ENCODE measurements at regions not wholly inside any gene's neighbourhood (a gene's known extent, or its start where the extent isn't known, plus 50 kb on each side); places are given as distances from the start of the nearest gene placed in this dataset.

DNA sequence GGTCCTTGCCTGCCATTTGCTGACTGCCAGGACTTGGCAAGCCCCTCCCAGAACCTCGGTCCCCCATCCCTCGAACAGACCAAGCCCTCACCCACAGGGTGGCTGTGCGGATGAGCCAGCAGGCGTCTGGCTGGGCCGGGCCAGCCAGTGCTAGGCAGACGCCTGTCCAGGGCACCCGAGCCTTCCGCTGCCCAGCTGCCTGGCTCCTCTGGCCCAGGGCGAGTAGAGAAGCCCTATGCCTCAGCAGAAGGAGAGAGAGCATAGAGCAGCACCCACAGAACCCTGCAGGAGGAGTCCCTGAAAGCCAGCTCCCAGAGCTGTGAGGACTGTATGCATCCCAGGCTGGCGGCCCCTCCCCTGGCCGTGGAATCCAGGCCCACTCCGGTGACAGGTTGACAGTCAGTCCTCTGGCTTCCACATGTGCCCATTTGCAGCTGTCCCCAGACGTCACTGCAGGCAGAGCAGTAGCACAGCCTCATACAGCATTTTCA is 62.1 kb upstream of the GLI2 start:
- TF ChIP-seq, protein P1, sequence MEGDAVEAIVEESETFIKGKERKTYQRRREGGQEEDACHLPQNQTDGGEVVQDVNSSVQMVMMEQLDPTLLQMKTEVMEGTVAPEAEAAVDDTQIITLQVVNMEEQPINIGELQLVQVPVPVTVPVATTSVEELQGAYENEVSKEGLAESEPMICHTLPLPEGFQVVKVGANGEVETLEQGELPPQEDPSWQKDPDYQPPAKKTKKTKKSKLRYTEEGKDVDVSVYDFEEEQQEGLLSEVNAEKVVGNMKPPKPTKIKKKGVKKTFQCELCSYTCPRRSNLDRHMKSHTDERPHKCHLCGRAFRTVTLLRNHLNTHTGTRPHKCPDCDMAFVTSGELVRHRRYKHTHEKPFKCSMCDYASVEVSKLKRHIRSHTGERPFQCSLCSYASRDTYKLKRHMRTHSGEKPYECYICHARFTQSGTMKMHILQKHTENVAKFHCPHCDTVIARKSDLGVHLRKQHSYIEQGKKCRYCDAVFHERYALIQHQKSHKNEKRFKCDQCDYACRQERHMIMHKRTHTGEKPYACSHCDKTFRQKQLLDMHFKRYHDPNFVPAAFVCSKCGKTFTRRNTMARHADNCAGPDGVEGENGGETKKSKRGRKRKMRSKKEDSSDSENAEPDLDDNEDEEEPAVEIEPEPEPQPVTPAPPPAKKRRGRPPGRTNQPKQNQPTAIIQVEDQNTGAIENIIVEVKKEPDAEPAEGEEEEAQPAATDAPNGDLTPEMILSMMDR (IDR thresholded peaks at IDR 0.05; ENCODE audit: insufficient read depth, low read depth, low read length): no peak
- no peak for TF ChIP-seq EZH2 (IDR thresholded peaks at IDR 0.05; ENCODE audit: insufficient read depth, low read length)

All from astrocyte (in vitro differentiated cells and primary cell).